ENCODE measurements at regions not wholly inside any gene's neighbourhood (a gene's known extent, or its start where the extent isn't known, plus 50 kb on each side); places are given as distances from the start of the nearest gene placed in this dataset.

DNA sequence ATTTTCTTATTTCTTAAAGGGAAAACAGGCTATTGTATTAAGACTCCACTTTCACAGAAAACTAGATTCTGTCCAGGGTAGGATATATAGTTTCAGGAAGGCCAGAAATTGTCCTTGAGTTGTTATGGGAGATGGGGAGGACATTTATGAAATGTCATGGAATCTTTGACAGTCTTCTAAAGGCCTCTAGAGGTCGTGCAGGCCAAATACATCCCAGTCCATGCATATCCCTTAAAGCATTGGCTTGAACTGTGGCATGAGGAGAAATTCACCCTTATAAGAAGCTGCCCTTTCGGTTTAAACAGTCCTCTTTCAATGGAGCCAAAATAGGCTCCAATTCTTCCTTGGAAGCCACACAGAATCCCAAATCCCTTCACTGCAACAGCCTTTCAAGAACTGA is 183.6 kb upstream of the NOCT start:
- TF ChIP-seq, protein P1, sequence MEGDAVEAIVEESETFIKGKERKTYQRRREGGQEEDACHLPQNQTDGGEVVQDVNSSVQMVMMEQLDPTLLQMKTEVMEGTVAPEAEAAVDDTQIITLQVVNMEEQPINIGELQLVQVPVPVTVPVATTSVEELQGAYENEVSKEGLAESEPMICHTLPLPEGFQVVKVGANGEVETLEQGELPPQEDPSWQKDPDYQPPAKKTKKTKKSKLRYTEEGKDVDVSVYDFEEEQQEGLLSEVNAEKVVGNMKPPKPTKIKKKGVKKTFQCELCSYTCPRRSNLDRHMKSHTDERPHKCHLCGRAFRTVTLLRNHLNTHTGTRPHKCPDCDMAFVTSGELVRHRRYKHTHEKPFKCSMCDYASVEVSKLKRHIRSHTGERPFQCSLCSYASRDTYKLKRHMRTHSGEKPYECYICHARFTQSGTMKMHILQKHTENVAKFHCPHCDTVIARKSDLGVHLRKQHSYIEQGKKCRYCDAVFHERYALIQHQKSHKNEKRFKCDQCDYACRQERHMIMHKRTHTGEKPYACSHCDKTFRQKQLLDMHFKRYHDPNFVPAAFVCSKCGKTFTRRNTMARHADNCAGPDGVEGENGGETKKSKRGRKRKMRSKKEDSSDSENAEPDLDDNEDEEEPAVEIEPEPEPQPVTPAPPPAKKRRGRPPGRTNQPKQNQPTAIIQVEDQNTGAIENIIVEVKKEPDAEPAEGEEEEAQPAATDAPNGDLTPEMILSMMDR (IDR thresholded peaks at IDR 0.05; ENCODE audit: low read length), result no peak
- no peak for TF ChIP-seq EZH2phosphoT487 (IDR thresholded peaks at IDR 0.05; ENCODE audit: low read length)
- no peak for TF ChIP-seq EZH2 (optimal IDR thresholded peaks at IDR 0.05; ENCODE audit: low read depth, low read length)
